HCT116 (cell line): ENCODE measurements at regions not wholly inside any gene's neighbourhood (a gene's known extent, or its start where the extent isn't known, plus 50 kb on each side); places are given as distances from the start of the nearest gene placed in this dataset.

Experiments used
- ATAC-seq: fragments of 200-7000 bp; cut with Tn5 transposase; 2 replicates; pipeline ENCODE4 v1.9.1; 2020; ENCODE audit warnings: mild to moderate bottlenecking, moderate library complexity
- BruUV-seq: library from RNA; stranded (reverse); fragments of 400-500 nt; replicated peaks from 2 replicates; lab custom pipeline; 2021; lab: Mats Ljungman, UMichigan
- CTCF ChIA-PET: fragments of 300-600 bp; sonication (Branson Sonifier 250); formaldehyde crosslinking; loops from one replicate; lab custom pipeline; 2021; ENCODE audit warnings: antibody characterized with exemption; lab: Charles Lee
- POLR2A ChIA-PET: fragments of 300-600, 350-600 bp; sonication (Branson Sonifier 250); formaldehyde crosslinking; loops from one replicate; lab custom pipeline; 2021; ENCODE audit warnings: antibody characterized with exemption; lab: Charles Lee
- RAD21 ChIA-PET, 2 experiments: fragments of 300-600 bp; sonication (Branson Sonifier 250); formaldehyde crosslinking; loops; one replicate each; lab custom pipeline; 2023; ENCODE audit warnings: low total read pairs in 2 of 2; ENCODE audit not compliant: uncharacterized antibody in 2 of 2, unreplicated experiment in 2 of 2, low non-redundant PET in 1 of 2; lab: Charles Lee
- DNase-seq: peaks from one replicate; pipeline ENCODE4 v3.0.0-alpha.2; 2010; ENCODE audit warnings: low read depth, low spot score
- H2AFZ ChIP-seq: fragments of 200-600 bp; shearing (Covaris generic), sonication (generic); 2 replicates; pipeline ENCODE4 v1.6.1; 2017; ENCODE audit warnings: low read depth, mixed run types, mixed read lengths, antibody characterized with exemption, low read length; ENCODE audit not compliant: poor library complexity, severe bottlenecking
- H3K27ac ChIP-seq: 2 replicates; pipeline ENCODE4 v1.5.1; 2012; ENCODE audit warnings: low read depth, low read length
- H3K27me3 ChIP-seq: fragments of 200-600 bp; sonication (generic); 2 replicates; pipeline ENCODE4 v1.6.1; 2016; ENCODE audit warnings: mixed run types, low read length, mixed read lengths; ENCODE audit not compliant: insufficient read depth
- H3K36me3 ChIP-seq, 2 experiments: fragments of 200-500 bp in 1 of 2; fragments of 200-600 bp in 1 of 2; sonication (Bioruptor generic) in 1 of 2; sonication (generic) in 1 of 2; 2 replicates each; pipeline versions ENCODE4 v1.5.1 to v1.6.1; 2014 to 2016; ENCODE audit warnings: low read length in 2 of 2, inconsistent platforms in 1 of 2, mixed read lengths in 1 of 2, mixed run types in 1 of 2; ENCODE audit not compliant: insufficient read depth in 2 of 2, control insufficient read depth in 1 of 2
- H3K4me1 ChIP-seq, 2 experiments: fragments of 200-600 bp in 1 of 2; sonication (generic) in 1 of 2; 2 replicates each; pipeline versions ENCODE4 v1.5.1 to v1.6.1; 2012 to 2017; ENCODE audit warnings: low read length in 2 of 2, inconsistent platforms in 1 of 2, mild to moderate bottlenecking in 1 of 2, mixed read lengths in 1 of 2, mixed run types in 1 of 2, moderate library complexity in 1 of 2; ENCODE audit not compliant: insufficient read depth in 2 of 2, control insufficient read depth in 1 of 2
- H3K4me2 ChIP-seq: fragments of 200-600 bp; sonication (generic); 2 replicates; pipeline ENCODE4 v1.6.1; 2017; ENCODE audit warnings: mixed run types, low read length, mixed read lengths
- H3K4me3 ChIP-seq, 2 experiments: fragments of 200-600 bp in 1 of 2; sonication (generic) in 1 of 2; replicated peaks in 1 of 2; 2 replicates each; pipeline ENCODE4 v1.5.1; 2011 to 2016; ENCODE audit warnings: low read length in 2 of 2, control low read depth in 1 of 2, low read depth in 1 of 2, mild to moderate bottlenecking in 1 of 2, mixed read lengths in 1 of 2, mixed run types in 1 of 2
- H3K79me2 ChIP-seq: fragments of 200-600 bp; sonication (generic); 2 replicates; pipeline ENCODE4 v1.6.1; 2017; ENCODE audit warnings: mild to moderate bottlenecking, mixed run types, low read length, moderate library complexity, mixed read lengths; ENCODE audit not compliant: insufficient read depth
- H3K9ac ChIP-seq: fragments of 200-600 bp; sonication (generic); 2 replicates; pipeline ENCODE4 v1.6.1; 2016; ENCODE audit warnings: low read length, mixed read lengths
- H3K9me2 ChIP-seq: fragments of 200-600 bp; sonication (generic), shearing (Covaris generic); 2 replicates; pipeline ENCODE4 v1.6.1; 2017; ENCODE audit warnings: mixed run types, mild to moderate bottlenecking, moderate library complexity; ENCODE audit not compliant: insufficient read depth
- H3K9me3 ChIP-seq, 2 experiments: fragments of 200-500 bp in 1 of 2; fragments of 200-600 bp in 1 of 2; sonication (Bioruptor generic) in 1 of 2; sonication (generic) in 1 of 2; 2 replicates each; pipeline ENCODE4 v1.6.1; 2014 to 2017; ENCODE audit warnings: low read length in 2 of 2, mixed read lengths in 2 of 2, inconsistent platforms in 1 of 2, low read depth in 1 of 2, mild to moderate bottlenecking in 1 of 2, mixed run types in 1 of 2, moderate library complexity in 1 of 2; ENCODE audit not compliant: control insufficient read depth in 1 of 2, insufficient read depth in 1 of 2
- H4K20me1 ChIP-seq: fragments of 200-600 bp; sonication (generic), shearing (Covaris generic); 2 replicates; pipeline ENCODE4 v1.6.1; 2017; ENCODE audit warnings: mixed run types, mild to moderate bottlenecking, moderate library complexity; ENCODE audit not compliant: insufficient read depth
- CBX3 ChIP-seq: IDR thresholded peaks from 2 replicates; pipeline ENCODE4 v1.6.1; 2012; ENCODE audit warnings: low read depth
- CEBPB ChIP-seq: IDR thresholded peaks from 2 replicates; pipeline ENCODE4 v1.6.1; 2012; ENCODE audit warnings: low read depth
- CTCF ChIP-seq, 3 experiments: fragments of 200-600 bp in 1 of 3; sonication (generic) in 1 of 3; IDR thresholded peaks in 2 of 3; conservative IDR thresholded peaks in 1 of 3; 2 replicates each; pipeline ENCODE4 v1.5.1; 2012 to 2017; ENCODE audit warnings: low read depth in 2 of 3, low read length in 2 of 3, antibody characterized with exemption in 1 of 3, borderline replicate concordance in 1 of 3, control low read depth in 1 of 3, mild to moderate bottlenecking in 1 of 3, mixed read lengths in 1 of 3, mixed run types in 1 of 3, moderate library complexity in 1 of 3; ENCODE audit not compliant: insufficient read depth in 1 of 3
- EGR1 ChIP-seq: IDR thresholded peaks from 2 replicates; pipeline ENCODE4 v1.6.1; 2012; ENCODE audit warnings: low read depth
- EZH2 ChIP-seq: fragments of 200-600 bp; sonication (generic); IDR thresholded peaks from 2 replicates; pipeline ENCODE4 v1.6.1; 2017; ENCODE audit warnings: antibody characterized with exemption, mixed run types
- FOSL1 ChIP-seq: IDR thresholded peaks from 2 replicates; pipeline ENCODE4 v1.6.1; 2012; ENCODE audit warnings: low read depth
- JUND ChIP-seq: IDR thresholded peaks from 2 replicates; pipeline ENCODE4 v1.6.1; 2012
- POLR2AphosphoS5 ChIP-seq: IDR thresholded peaks from 2 replicates; pipeline ENCODE4 v1.6.1; 2011; ENCODE audit warnings: mild to moderate bottlenecking, low read depth, low read length, moderate library complexity
- SP1 ChIP-seq: IDR thresholded peaks from 2 replicates; pipeline ENCODE4 v1.6.1; 2012; ENCODE audit warnings: low read depth
- SRF ChIP-seq: IDR thresholded peaks from 2 replicates; pipeline ENCODE4 v1.6.1; 2012; ENCODE audit warnings: low read depth
- TCF7L2 ChIP-seq: IDR thresholded peaks from 2 replicates; pipeline ENCODE4 v1.7.0; 2011; ENCODE audit warnings: borderline replicate concordance, inconsistent platforms; ENCODE audit not compliant: insufficient read depth, insufficient read length; ENCODE audit errors: extremely low read depth
- YY1 ChIP-seq: IDR thresholded peaks from 2 replicates; pipeline ENCODE4 v1.6.1; 2011; ENCODE audit warnings: low read length, low read depth, moderate library complexity, mild to moderate bottlenecking; ENCODE audit not compliant: insufficient replicate concordance; ENCODE audit errors: extremely low read depth
- ZNF274 ChIP-seq: fragments of 200-500 bp; sonication (Bioruptor generic); IDR thresholded peaks from 2 replicates; pipeline ENCODE4 v1.6.1; 2014; ENCODE audit warnings: mild to moderate bottlenecking, low read depth, low read length, inconsistent platforms
- intact Hi-C: fragments of 100-400 bp; cut with micrococcal nuclease; formaldehyde crosslinking; loops from 2 replicates; pipeline ENCODE4 v1.10.0; 2022
- TF ChIP-seq, protein P1 (sequence below): IDR thresholded peaks from 2 replicates; pipeline ENCODE4 v1.6.1; 2012; ENCODE audit warnings: low read depth
- TF ChIP-seq, protein P2 (sequence below): IDR thresholded peaks from 2 replicates; pipeline ENCODE4 v1.6.1; 2012

DNA sequence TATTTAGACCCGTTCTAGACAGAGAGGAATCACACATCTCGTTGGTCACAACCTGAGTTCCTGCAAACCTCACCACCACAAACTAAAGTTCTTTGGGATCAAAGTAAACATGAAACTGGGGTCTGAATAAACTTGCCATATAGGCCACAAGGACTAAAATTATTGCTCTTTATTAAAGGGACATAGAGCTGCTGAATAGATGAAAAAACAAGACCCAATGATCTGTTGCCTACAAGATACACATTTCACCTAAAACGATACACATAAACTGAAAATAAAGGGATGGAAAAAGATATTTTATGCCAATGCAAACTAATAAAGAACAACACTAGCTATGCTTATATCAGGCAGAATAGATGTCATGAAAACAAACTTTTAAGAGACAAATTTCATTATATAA is 623.0 kb downstream of the TBC1D32 start:
- no TSS peak for BruUV-seq
- Histone ChIP-seq H3K4me2 (no peak overlapping the region), H3K9me2 (no peaks in the 10 kb centered on the region), H3K4me3 (no peak overlapping the region), H3K36me3 (no peaks in the 10 kb centered on the region), H2AFZ (no peak overlapping the region), H3K27ac (no peak overlapping the region), H4K20me1 (no peaks in the 10 kb centered on the region), H3K27me3 (no peaks in the 10 kb centered on the region), H3K4me1 (no peaks in the 10 kb centered on the region), H3K9ac (no peak overlapping the region), H3K9me3 (no peaks in the 10 kb centered on the region; a peak in 1 of 4 replicates), H3K79me2 (no peaks in the 10 kb centered on the region)
- intact Hi-C loops = no loop called here
- ChIA-PET POLR2A (no interaction called here), RAD21 (no interaction called here), CTCF (no interaction called here)
- TF ChIP-seq, protein P1, sequence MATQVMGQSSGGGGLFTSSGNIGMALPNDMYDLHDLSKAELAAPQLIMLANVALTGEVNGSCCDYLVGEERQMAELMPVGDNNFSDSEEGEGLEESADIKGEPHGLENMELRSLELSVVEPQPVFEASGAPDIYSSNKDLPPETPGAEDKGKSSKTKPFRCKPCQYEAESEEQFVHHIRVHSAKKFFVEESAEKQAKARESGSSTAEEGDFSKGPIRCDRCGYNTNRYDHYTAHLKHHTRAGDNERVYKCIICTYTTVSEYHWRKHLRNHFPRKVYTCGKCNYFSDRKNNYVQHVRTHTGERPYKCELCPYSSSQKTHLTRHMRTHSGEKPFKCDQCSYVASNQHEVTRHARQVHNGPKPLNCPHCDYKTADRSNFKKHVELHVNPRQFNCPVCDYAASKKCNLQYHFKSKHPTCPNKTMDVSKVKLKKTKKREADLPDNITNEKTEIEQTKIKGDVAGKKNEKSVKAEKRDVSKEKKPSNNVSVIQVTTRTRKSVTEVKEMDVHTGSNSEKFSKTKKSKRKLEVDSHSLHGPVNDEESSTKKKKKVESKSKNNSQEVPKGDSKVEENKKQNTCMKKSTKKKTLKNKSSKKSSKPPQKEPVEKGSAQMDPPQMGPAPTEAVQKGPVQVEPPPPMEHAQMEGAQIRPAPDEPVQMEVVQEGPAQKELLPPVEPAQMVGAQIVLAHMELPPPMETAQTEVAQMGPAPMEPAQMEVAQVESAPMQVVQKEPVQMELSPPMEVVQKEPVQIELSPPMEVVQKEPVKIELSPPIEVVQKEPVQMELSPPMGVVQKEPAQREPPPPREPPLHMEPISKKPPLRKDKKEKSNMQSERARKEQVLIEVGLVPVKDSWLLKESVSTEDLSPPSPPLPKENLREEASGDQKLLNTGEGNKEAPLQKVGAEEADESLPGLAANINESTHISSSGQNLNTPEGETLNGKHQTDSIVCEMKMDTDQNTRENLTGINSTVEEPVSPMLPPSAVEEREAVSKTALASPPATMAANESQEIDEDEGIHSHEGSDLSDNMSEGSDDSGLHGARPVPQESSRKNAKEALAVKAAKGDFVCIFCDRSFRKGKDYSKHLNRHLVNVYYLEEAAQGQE = no peak
- TF ChIP-seq YY1 (no peak), SP1 (no peak), CTCF (IDR thresholded peaks at IDR 0.05 in 2 of 3, conservative IDR thresholded peaks at IDR 0.05 in 1 of 3; ENCODE audit: borderline replicate concordance in 1 of 3, insufficient read depth in 1 of 3, low read depth in 2 of 3, low read length in 2 of 3) (no peak), FOSL1 (no peak), TCF7L2 (no peak), CEBPB (no peak), JUND (no peak), EZH2 (no peak), CBX3 (no peak), SRF (no peak), EGR1 (no peak), POLR2AphosphoS5 (no peak), ZNF274 (no peak)
- TF ChIP-seq, protein P2, sequence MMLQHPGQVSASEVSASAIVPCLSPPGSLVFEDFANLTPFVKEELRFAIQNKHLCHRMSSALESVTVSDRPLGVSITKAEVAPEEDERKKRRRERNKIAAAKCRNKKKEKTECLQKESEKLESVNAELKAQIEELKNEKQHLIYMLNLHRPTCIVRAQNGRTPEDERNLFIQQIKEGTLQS = no peak
- no peak for DNase-seq
- ATAC-seq = no peak
